Loucy (cell line): ENCODE measurements at regions not wholly inside any gene's neighbourhood (a gene's known extent, or its start where the extent isn't known, plus 50 kb on each side); places are given as distances from the start of the nearest gene placed in this dataset.

Source experiments
- H2AFZ ChIP-seq: fragments of 200-600 bp; sonication (generic); 2 replicates; pipeline ENCODE4 v1.6.0; 2016; ENCODE audit warnings: antibody characterized with exemption, mild to moderate bottlenecking, low read length, moderate library complexity
- H3F3A ChIP-seq: fragments of 200-600 bp; 2 replicates; pipeline ENCODE4 v1.6.0; 2016; ENCODE audit warnings: antibody characterized with exemption, low read depth, mild to moderate bottlenecking
- H3K27me3 ChIP-seq: fragments of 200-600 bp; sonication (generic); 2 replicates; pipeline ENCODE4 v1.6.1; 2014; ENCODE audit warnings: low read length, mild to moderate bottlenecking; ENCODE audit not compliant: insufficient read depth, poor library complexity, severe bottlenecking
- H3K36me3 ChIP-seq: fragments of 200-600 bp; sonication (generic); 2 replicates; pipeline ENCODE4 v1.6.1; 2016; ENCODE audit warnings: low read length; ENCODE audit not compliant: insufficient read depth
- H3K4me1 ChIP-seq: fragments of 200-600 bp; sonication (generic); 2 replicates; pipeline ENCODE4 v1.5.1; 2014; ENCODE audit warnings: low read length, mild to moderate bottlenecking; ENCODE audit not compliant: insufficient read depth, poor library complexity, severe bottlenecking
- H3K4me2 ChIP-seq: fragments of 200-600 bp; sonication (generic); 2 replicates; pipeline ENCODE4 v1.6.0; 2014; ENCODE audit warnings: antibody characterized with exemption, low read length, low read depth, mild to moderate bottlenecking; ENCODE audit not compliant: poor library complexity, severe bottlenecking
- H3K4me3 ChIP-seq: fragments of 200-600 bp; sonication (generic); 2 replicates; pipeline ENCODE4 v1.5.1; 2014; ENCODE audit warnings: low read length, mild to moderate bottlenecking, mixed read lengths; ENCODE audit not compliant: poor library complexity, severe bottlenecking
- H3K79me2 ChIP-seq: fragments of 200-600 bp; sonication (generic); 2 replicates; pipeline ENCODE4 v1.6.1; 2014; ENCODE audit warnings: low read length; ENCODE audit not compliant: insufficient read depth
- H3K9ac ChIP-seq: fragments of 200-600 bp; sonication (generic); 2 replicates; pipeline ENCODE4 v1.6.0; 2014; ENCODE audit warnings: mild to moderate bottlenecking, low read depth, low read length, moderate library complexity; ENCODE audit not compliant: poor library complexity, severe bottlenecking
- H3K9me2 ChIP-seq: fragments of 200-600 bp; sonication (generic); replicated peaks from 2 replicates; pipeline ENCODE4 v1.6.1; 2016; ENCODE audit warnings: low read depth, low read length, mixed read lengths
- H3K9me3 ChIP-seq: fragments of 200-600 bp; sonication (generic); 2 replicates; pipeline ENCODE4 v1.6.1; 2014; ENCODE audit warnings: mild to moderate bottlenecking, antibody characterized with exemption, low read length, low read depth; ENCODE audit not compliant: insufficient read depth
- H4K20me1 ChIP-seq: fragments of 200-600 bp; sonication (generic); 2 replicates; pipeline ENCODE4 v1.6.0; 2014; ENCODE audit warnings: antibody characterized with exemption, low read length, mild to moderate bottlenecking; ENCODE audit not compliant: insufficient read depth, poor library complexity, severe bottlenecking
- CTCF ChIP-seq: fragments of 200-600 bp; sonication (generic); conservative IDR thresholded peaks from 2 replicates; pipeline ENCODE4 v1.5.1; 2014; ENCODE audit warnings: mild to moderate bottlenecking, antibody characterized with exemption, low read length
- EZH2phosphoT487 ChIP-seq: fragments of 200-600 bp; IDR thresholded peaks from 2 replicates; pipeline ENCODE4 v1.6.1; 2018; ENCODE audit warnings: antibody characterized with exemption, mild to moderate bottlenecking, moderate library complexity, borderline replicate concordance

GRCh38 chr9:12874395-12874794 is 99.6 kb downstream of the LURAP1L start:
- no peak for TF ChIP-seq EZH2phosphoT487
- no peak for TF ChIP-seq CTCF
- Histone ChIP-seq H3K27me3 (no peaks in the 10 kb centered on the region), H4K20me1 (no peaks in the 10 kb centered on the region), H3K9me2 (no peaks in the 10 kb centered on the region), H3K9me3 (no peaks in the 10 kb centered on the region), H3K36me3 (no peaks in the 10 kb centered on the region), H3K4me1 (no peaks in the 10 kb centered on the region), H3K4me3 (no peak overlapping the region), H3K9ac (no peak overlapping the region), H3K79me2 (no peaks in the 10 kb centered on the region), H3K4me2 (no peak overlapping the region), H3F3A (no peaks in the 10 kb centered on the region), H2AFZ (no peak overlapping the region)

- Histone ChIP-seq H3K9me2 (no peaks in the 10 kb centered on the region), H3K79me2 (no peaks in the 10 kb centered on the region), H3K36me3 (no peaks in the 10 kb centered on the region), H3K4me1 (no peaks in the 10 kb centered on the region), H3K9me3 (no peaks in the 10 kb centered on the region), H3K4me2 (no peak overlapping the region), H2AFZ (no peak overlapping the region), H3F3A (no peaks in the 10 kb centered on the region), H3K9ac (no peak overlapping the region), H3K27me3 (no peaks in the 10 kb centered on the region), H4K20me1 (no peaks in the 10 kb centered on the region), H3K4me3 (no peak overlapping the region)
- no peak for TF ChIP-seq CTCF
- no peak for TF ChIP-seq EZH2phosphoT487
Observed at GRCh38 chr9:12875191-12875590, 100.4 kb downstream of the LURAP1L start.

GRCh38 chr9:12876872-12877271 is 102.1 kb downstream of the LURAP1L start:
- Histone ChIP-seq H3K27me3 (no peaks in the 10 kb centered on the region), H3K4me2 (no peak overlapping the region), H3K4me1 (no peaks in the 10 kb centered on the region), H3K79me2 (no peaks in the 10 kb centered on the region), H3K9me2 (no peaks in the 10 kb centered on the region), H3K36me3 (no peaks in the 10 kb centered on the region), H3K9me3 (no peaks in the 10 kb centered on the region), H3F3A (no peaks in the 10 kb centered on the region), H3K9ac (no peak overlapping the region), H3K4me3 (no peak overlapping the region), H2AFZ (no peak overlapping the region), H4K20me1 (no peaks in the 10 kb centered on the region)
- TF ChIP-seq EZH2phosphoT487 (no peak), CTCF (no peak)
